A673 (cell line): ENCODE measurements at regions not wholly inside any gene's neighbourhood (a gene's known extent, or its start where the extent isn't known, plus 50 kb on each side); places are given as distances from the start of the nearest gene placed in this dataset.

Source experiments
- BruUV-seq: library from RNA; stranded (reverse); fragments of 400-500 nt; replicated peaks from 2 replicates; lab custom pipeline; 2021; lab: Mats Ljungman, UMichigan
- CTCF ChIA-PET: fragments of 300-600 bp; sonication (Branson Sonifier 250); formaldehyde crosslinking; loops from one replicate; lab custom pipeline; 2022; ENCODE audit warnings: antibody characterized with exemption; lab: Charles Lee
- POLR2A ChIA-PET: fragments of 300-600 bp; sonication (Branson Sonifier 250); formaldehyde crosslinking; loops from one replicate; lab custom pipeline; 2022; ENCODE audit warnings: antibody characterized with exemption; ENCODE audit not compliant: low non-redundant PET; lab: Charles Lee
- DNase-seq: peaks from one replicate; pipeline ENCODE4 v3.0.0-alpha.2; 2015; ENCODE audit warnings: low spot score
- H3K27ac ChIP-seq: fragments of 200-600 bp; sonication (generic); 2 replicates; pipeline ENCODE4 v1.5.1; 2016; ENCODE audit warnings: mixed run types, low read depth, mild to moderate bottlenecking, mixed read lengths, antibody characterized with exemption, low read length; ENCODE audit not compliant: poor library complexity, severe bottlenecking
- H3K27me3 ChIP-seq: fragments of 200-600 bp; sonication (generic); replicated peaks from 2 replicates; pipeline ENCODE4 v1.6.1; 2017; ENCODE audit warnings: mixed run types, low read depth, mild to moderate bottlenecking, mixed read lengths, antibody characterized with exemption, low read length; ENCODE audit not compliant: insufficient read depth, poor library complexity
- H3K36me3 ChIP-seq: fragments of 200-600 bp; sonication (generic); 2 replicates; pipeline ENCODE4 v1.6.1; 2016; ENCODE audit warnings: mixed run types, mild to moderate bottlenecking, mixed read lengths, antibody characterized with exemption, low read length; ENCODE audit not compliant: insufficient read depth, poor library complexity, severe bottlenecking
- H3K4me1 ChIP-seq: fragments of 200-600 bp; sonication (generic); 2 replicates; pipeline ENCODE4 v1.6.1; 2017; ENCODE audit warnings: mixed run types, mild to moderate bottlenecking, mixed read lengths, antibody characterized with exemption, low read length; ENCODE audit not compliant: insufficient read depth, poor library complexity, severe bottlenecking
- H3K4me3 ChIP-seq: fragments of 200-600 bp; sonication (generic); 2 replicates; pipeline ENCODE4 v1.5.1; 2016; ENCODE audit warnings: low read depth, mixed run types, mild to moderate bottlenecking, mixed read lengths, low read length; ENCODE audit not compliant: poor library complexity, severe bottlenecking
- H3K9me3 ChIP-seq: fragments of 200-600 bp; sonication (generic); 2 replicates; pipeline ENCODE4 v1.6.1; 2016; ENCODE audit warnings: mixed run types, low read depth, mild to moderate bottlenecking, mixed read lengths, antibody characterized with exemption, low read length; ENCODE audit not compliant: poor library complexity, severe bottlenecking
- CTCF ChIP-seq: fragments of 300-800, 200-600 bp; sonication (generic); conservative IDR thresholded peaks from 2 replicates; pipeline ENCODE4 v1.5.1; 2017; ENCODE audit warnings: low read depth, mild to moderate bottlenecking, antibody characterized with exemption, low read length, moderate library complexity, mixed read lengths
- EZH2 ChIP-seq: fragments of 200-600 bp; sonication (generic); IDR thresholded peaks from 2 replicates; pipeline ENCODE4 v1.6.1; 2017; ENCODE audit warnings: borderline replicate concordance, low read depth, mild to moderate bottlenecking, mixed read lengths, antibody characterized with exemption, low read length; ENCODE audit not compliant: poor library complexity, severe bottlenecking
- intact Hi-C: fragments of 100-400 bp; cut with micrococcal nuclease; formaldehyde crosslinking; loops from one replicate; pipeline ENCODE4 v1.10.0; 2022; ENCODE audit not compliant: unreplicated experiment

DNA sequence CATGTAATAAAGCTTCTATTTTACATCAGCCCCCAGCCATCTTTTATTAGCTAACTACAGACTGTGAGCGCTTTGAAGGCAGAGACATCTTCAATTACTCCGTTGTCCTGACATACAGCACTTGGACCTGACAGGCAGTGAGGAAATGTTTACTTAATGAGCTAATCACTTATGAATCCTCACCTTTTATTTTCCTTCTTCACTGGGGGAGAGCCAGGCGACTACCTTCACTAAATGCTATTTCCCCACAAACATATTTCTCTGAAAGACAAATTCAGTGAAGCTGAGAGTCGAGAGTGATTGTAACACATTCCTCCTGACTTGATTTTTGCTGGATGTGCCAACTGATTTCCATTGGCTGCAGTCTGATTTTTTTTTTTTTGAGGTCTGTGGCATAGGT lies 192.1 kb upstream of the CLINT1 start:
- no peak for DNase-seq
- intact Hi-C loops, result no loop called here
- Histone ChIP-seq H3K4me1 (no peaks in the 10 kb centered on the region), H3K27me3 (no peaks in the 10 kb centered on the region), H3K4me3 (no peak overlapping the region), H3K9me3 (no peaks in the 10 kb centered on the region), H3K27ac (no peak overlapping the region), H3K36me3 (no peaks in the 10 kb centered on the region)
- no TSS peak for BruUV-seq
- POLR2A ChIA-PET, result no interaction called here
- CTCF ChIA-PET, result no interaction called here
- TF ChIP-seq EZH2, result no peak

DNA sequence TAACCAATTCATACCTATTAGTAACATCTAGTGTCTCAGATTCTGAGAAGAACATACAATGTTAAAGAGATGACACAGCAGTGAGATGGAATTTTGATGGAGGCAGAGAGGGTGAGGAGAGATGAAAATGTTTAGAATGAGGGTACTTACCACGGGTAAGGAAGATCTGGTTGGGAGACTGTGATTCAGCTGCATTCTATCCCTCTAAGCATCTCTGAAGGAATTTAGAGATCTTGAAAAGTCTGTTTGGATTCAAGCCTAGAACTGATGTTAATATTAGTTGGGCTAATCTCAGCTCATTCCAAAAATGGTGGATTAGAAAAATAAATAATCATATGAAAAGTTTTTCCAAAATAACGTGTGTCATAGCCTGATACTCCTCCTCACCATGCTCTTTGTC lies 191.5 kb upstream of the CLINT1 start:
- intact Hi-C loops, result no loop called here
- no TSS peak for BruUV-seq
- ChIA-PET POLR2A (no interaction called here), CTCF (no interaction called here)
- TF ChIP-seq CTCF (no peak), EZH2 (no peak)
- no peaks in the 10 kb centered on the region for H3K36me3 ChIP-seq
- no peak overlapping the region for H3K4me3 ChIP-seq
- no peaks in the 10 kb centered on the region for H3K4me1 ChIP-seq
- H3K27me3 ChIP-seq, result no peaks in the 10 kb centered on the region
- H3K27ac ChIP-seq, result no peak overlapping the region
- DNase-seq, result no peak
- no peaks in the 10 kb centered on the region for H3K9me3 ChIP-seq

GRCh38 chr5:158049459-158049858 lies 190.5 kb upstream of the CLINT1 start:
- H3K4me1 ChIP-seq, result no peaks in the 10 kb centered on the region
- no TSS peak for BruUV-seq
- no peaks in the 10 kb centered on the region for H3K36me3 ChIP-seq
- TF ChIP-seq CTCF (no peak), EZH2 (no peak)
- H3K9me3 ChIP-seq, result no peaks in the 10 kb centered on the region
- no peak overlapping the region for H3K27ac ChIP-seq
- intact Hi-C loops, result no loop called here
- no peak for DNase-seq
- CTCF ChIA-PET, result no interaction called here
- no peaks in the 10 kb centered on the region for H3K27me3 ChIP-seq
- POLR2A ChIA-PET, result no interaction called here
- H3K4me3 ChIP-seq, result no peak overlapping the region

DNA sequence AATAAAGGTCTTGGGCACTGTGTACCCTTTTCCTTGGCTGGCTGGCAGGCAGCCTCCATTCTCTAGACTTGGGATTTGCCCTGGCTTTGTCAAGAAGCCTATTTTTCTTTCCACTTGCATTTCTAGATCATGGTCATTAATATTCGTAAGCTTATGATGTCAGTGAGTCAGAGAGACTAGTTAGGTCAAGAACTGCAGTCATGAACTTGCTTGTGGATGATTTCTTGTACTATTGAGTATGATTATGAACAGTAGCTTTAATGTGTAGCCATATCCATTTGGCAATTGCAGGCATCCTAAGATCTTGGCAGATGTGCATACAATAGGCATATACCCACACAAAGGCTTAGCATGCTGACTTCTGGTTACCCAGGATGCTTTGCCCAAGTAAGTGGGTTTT lies 186.8 kb upstream of the CLINT1 start:
- CTCF ChIA-PET, result no interaction called here
- no peak for DNase-seq
- no peaks in the 10 kb centered on the region for H3K36me3 ChIP-seq
- H3K27ac ChIP-seq, result no peak overlapping the region
- no peaks in the 10 kb centered on the region for H3K4me1 ChIP-seq
- TF ChIP-seq CTCF, result no peak
- no peak for TF ChIP-seq EZH2
- no peak overlapping the region for H3K4me3 ChIP-seq
- no peaks in the 10 kb centered on the region for H3K9me3 ChIP-seq
- intact Hi-C loops, result no loop called here
- POLR2A ChIA-PET, result no interaction called here
- no TSS peak for BruUV-seq
- H3K27me3 ChIP-seq, result no peaks in the 10 kb centered on the region
